ENCODE measurements at regions not wholly inside any gene's neighbourhood (a gene's known extent, or its start where the extent isn't known, plus 50 kb on each side); places are given as distances from the start of the nearest gene placed in this dataset.

DNA sequence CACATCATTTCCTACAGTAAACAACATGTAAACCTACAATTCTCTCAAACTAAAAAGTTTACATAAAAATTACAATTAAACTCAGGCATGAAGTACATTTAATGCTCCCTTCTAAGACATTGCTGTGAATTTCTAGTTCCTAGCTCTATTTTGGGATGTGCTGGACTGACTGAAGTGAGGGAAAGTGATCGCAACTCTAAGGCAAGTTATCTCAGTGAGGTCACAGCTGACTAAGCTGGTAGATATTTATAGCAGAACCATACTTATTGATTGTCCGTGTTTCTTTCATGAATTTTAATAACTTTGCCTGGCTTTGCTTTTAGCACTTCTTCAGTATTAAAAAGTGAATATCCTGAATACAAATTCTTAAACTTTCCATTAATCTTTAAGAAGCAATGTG, 570.4 kb upstream of the GALNTL6 start:
- TF ChIP-seq ATF3 (IDR thresholded peaks at IDR 0.05), result no peak
- no peak for TF ChIP-seq EZH2 (IDR thresholded peaks at IDR 0.05)
- no peak for TF ChIP-seq SP1 (IDR thresholded peaks at IDR 0.05; ENCODE audit: low read depth)
- TF ChIP-seq, protein P1, sequence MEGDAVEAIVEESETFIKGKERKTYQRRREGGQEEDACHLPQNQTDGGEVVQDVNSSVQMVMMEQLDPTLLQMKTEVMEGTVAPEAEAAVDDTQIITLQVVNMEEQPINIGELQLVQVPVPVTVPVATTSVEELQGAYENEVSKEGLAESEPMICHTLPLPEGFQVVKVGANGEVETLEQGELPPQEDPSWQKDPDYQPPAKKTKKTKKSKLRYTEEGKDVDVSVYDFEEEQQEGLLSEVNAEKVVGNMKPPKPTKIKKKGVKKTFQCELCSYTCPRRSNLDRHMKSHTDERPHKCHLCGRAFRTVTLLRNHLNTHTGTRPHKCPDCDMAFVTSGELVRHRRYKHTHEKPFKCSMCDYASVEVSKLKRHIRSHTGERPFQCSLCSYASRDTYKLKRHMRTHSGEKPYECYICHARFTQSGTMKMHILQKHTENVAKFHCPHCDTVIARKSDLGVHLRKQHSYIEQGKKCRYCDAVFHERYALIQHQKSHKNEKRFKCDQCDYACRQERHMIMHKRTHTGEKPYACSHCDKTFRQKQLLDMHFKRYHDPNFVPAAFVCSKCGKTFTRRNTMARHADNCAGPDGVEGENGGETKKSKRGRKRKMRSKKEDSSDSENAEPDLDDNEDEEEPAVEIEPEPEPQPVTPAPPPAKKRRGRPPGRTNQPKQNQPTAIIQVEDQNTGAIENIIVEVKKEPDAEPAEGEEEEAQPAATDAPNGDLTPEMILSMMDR (IDR thresholded peaks at IDR 0.05 in 2 of 3, conservative IDR thresholded peaks at IDR 0.05 in 1 of 3; ENCODE audit: borderline replicate concordance in 1 of 3, insufficient read depth in 1 of 3, low read depth in 2 of 3, low read length in 2 of 3), result no peak
- TF ChIP-seq EGR1 (IDR thresholded peaks at IDR 0.05; ENCODE audit: low read depth), result no peak
